H1 (cell line): ENCODE measurements at regions not wholly inside any gene's neighbourhood (a gene's known extent, or its start where the extent isn't known, plus 50 kb on each side); places are given as distances from the start of the nearest gene placed in this dataset.

Source experiments
- EGR1 ChIP-seq: IDR thresholded peaks from 2 replicates; pipeline ENCODE4 v1.6.1; 2011; ENCODE audit warnings: low read depth, low read length, borderline replicate concordance
- SUZ12 ChIP-seq: fragments of 200-600 bp; sonication (generic); IDR thresholded peaks from 2 replicates; pipeline ENCODE4 v1.6.1; 2012; ENCODE audit warnings: mild to moderate bottlenecking, inconsistent platforms, low read length, moderate library complexity, mixed read lengths

DNA sequence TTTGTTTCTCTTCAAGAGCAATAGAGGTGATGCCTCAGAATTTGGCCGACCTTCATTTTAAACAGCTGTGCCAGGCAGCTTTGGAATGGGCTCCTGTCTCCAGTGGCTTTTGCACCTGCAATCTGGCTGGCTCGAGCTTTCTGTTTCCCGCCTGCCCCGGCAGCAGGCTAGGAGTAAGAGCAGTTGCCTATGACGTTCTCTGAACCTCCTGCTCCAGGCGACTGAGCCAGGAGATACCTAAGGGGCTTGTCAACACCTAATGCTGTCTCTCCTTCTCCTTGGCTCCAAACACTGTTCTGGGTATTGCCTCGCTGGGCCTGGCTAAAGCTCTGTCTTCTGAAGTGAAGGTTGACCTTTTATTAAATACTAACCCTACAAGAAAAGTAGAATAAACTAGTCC is 229.9 kb downstream of the LRRN1 start (continued):
- TF ChIP-seq SUZ12 (no peak), EGR1 (no peak)
